ENCODE measurements at regions not wholly inside any gene's neighbourhood (a gene's known extent, or its start where the extent isn't known, plus 50 kb on each side); places are given as distances from the start of the nearest gene placed in this dataset.

- TF ChIP-seq ZNF8 (CRISPR knock-in tag; IDR thresholded peaks at IDR 0.05) (no peak), ESRRG (CRISPR knock-in tag; IDR thresholded peaks at IDR 0.05) (no peak), SNAI2 (CRISPR knock-in tag; IDR thresholded peaks at IDR 0.05) (no peak)
Measured at GRCh38 chr2:185245216-185245615, 493.4 kb upstream of the FSIP2 start (continued).

GRCh38 chr2:185245806-185246205 is 492.8 kb upstream of the FSIP2 start:
- no peak for TF ChIP-seq ISL1 (CRISPR knock-in tag; IDR thresholded peaks at IDR 0.05)
- TF ChIP-seq ARNTL (CRISPR knock-in tag; IDR thresholded peaks at IDR 0.05; ENCODE audit: borderline replicate concordance, low read depth) = no peak
- TF ChIP-seq ESRRG (CRISPR knock-in tag; IDR thresholded peaks at IDR 0.05) = no peak
- no peak for TF ChIP-seq TCF4 (CRISPR knock-in tag; IDR thresholded peaks at IDR 0.05; ENCODE audit: borderline replicate concordance)
- TF ChIP-seq POU6F1 (CRISPR knock-in tag; IDR thresholded peaks at IDR 0.05; ENCODE audit: borderline replicate concordance, low read depth) = no peak
- no peak for TF ChIP-seq PATZ1 (CRISPR knock-in tag; IDR thresholded peaks at IDR 0.05; ENCODE audit: borderline replicate concordance)
- no peak for TF ChIP-seq ZC3H10 (CRISPR knock-in tag; IDR thresholded peaks at IDR 0.05)
- TF ChIP-seq ZFP3 (CRISPR knock-in tag; IDR thresholded peaks at IDR 0.05) = no peak
- no peak for TF ChIP-seq GLIS3 (CRISPR knock-in tag; IDR thresholded peaks at IDR 0.05)
- TF ChIP-seq ZFP30 (CRISPR knock-in tag; IDR thresholded peaks at IDR 0.05) = no peak
- ATAC-seq = no peak

DNA sequence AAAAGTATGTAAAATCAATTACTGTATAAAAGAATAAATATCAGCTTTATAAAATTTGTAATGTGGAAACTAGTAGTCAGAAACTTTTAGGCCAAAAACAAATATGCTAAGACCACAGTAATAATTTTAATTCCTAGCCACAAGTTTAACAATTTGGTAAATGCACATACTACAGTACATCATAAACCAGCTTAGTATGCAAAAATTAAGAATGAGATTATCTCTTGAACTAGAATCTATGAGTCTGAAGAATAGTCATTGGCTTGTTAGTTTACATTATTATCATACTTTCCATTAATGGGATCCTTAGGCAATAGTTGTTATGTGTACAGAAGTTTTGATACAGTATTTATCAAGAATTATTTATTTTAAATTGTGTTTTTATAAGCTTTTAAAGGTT is 491.9 kb upstream of the FSIP2 start:
- no peak for ATAC-seq
- TF ChIP-seq GLIS3 (CRISPR knock-in tag; IDR thresholded peaks at IDR 0.05) (no peak), ZNF8 (CRISPR knock-in tag; IDR thresholded peaks at IDR 0.05) (no peak), PPARA (CRISPR knock-in tag; IDR thresholded peaks at IDR 0.05; ENCODE audit: borderline replicate concordance) (no peak)
- TF ChIP-seq, protein P1, sequence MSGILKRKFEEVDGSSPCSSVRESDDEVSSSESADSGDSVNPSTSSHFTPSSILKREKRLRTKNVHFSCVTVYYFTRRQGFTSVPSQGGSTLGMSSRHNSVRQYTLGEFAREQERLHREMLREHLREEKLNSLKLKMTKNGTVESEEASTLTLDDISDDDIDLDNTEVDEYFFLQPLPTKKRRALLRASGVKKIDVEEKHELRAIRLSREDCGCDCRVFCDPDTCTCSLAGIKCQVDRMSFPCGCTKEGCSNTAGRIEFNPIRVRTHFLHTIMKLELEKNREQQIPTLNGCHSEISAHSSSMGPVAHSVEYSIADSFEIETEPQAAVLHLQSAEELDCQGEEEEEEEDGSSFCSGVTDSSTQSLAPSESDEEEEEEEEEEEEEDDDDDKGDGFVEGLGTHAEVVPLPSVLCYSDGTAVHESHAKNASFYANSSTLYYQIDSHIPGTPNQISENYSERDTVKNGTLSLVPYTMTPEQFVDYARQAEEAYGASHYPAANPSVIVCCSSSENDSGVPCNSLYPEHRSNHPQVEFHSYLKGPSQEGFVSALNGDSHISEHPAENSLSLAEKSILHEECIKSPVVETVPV (CRISPR knock-in tag; IDR thresholded peaks at IDR 0.05) = no peak

GRCh38 chr2:185255566-185255965 is 483.0 kb upstream of the FSIP2 start:
- ATAC-seq = no peak
- TF ChIP-seq ZFP30 (CRISPR knock-in tag; IDR thresholded peaks at IDR 0.05) (no peak), ARNTL (CRISPR knock-in tag; IDR thresholded peaks at IDR 0.05; ENCODE audit: borderline replicate concordance, low read depth) (no peak), SNAI2 (CRISPR knock-in tag; IDR thresholded peaks at IDR 0.05) (no peak), ZNF565 (CRISPR knock-in tag; conservative IDR thresholded peaks at IDR 0.05; ENCODE audit: low read depth) (no peak), ZNF8 (CRISPR knock-in tag; IDR thresholded peaks at IDR 0.05) (no peak), TCF4 (CRISPR knock-in tag; IDR thresholded peaks at IDR 0.05; ENCODE audit: borderline replicate concordance) (no peak), ESRRG (CRISPR knock-in tag; IDR thresholded peaks at IDR 0.05) (no peak), POU6F1 (CRISPR knock-in tag; IDR thresholded peaks at IDR 0.05; ENCODE audit: borderline replicate concordance, low read depth) (no peak), CSDC2 (CRISPR knock-in tag; IDR thresholded peaks at IDR 0.05) (no peak), ZNF70 (CRISPR knock-in tag; IDR thresholded peaks at IDR 0.05) (no peak), ZFP3 (CRISPR knock-in tag; IDR thresholded peaks at IDR 0.05) (no peak)
- TF ChIP-seq, protein P1 (CRISPR knock-in tag; IDR thresholded peaks at IDR 0.05) = no peak
- TF ChIP-seq, protein P2, sequence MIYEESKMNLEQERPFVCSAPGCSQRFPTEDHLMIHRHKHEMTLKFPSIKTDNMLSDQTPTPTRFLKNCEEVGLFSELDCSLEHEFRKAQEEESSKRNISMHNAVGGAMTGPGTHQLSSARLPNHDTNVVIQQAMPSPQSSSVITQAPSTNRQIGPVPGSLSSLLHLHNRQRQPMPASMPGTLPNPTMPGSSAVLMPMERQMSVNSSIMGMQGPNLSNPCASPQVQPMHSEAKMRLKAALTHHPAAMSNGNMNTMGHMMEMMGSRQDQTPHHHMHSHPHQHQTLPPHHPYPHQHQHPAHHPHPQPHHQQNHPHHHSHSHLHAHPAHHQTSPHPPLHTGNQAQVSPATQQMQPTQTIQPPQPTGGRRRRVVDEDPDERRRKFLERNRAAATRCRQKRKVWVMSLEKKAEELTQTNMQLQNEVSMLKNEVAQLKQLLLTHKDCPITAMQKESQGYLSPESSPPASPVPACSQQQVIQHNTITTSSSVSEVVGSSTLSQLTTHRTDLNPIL (CRISPR knock-in tag; IDR thresholded peaks at IDR 0.05; ENCODE audit: low read depth) = no peak

Data from SK-N-SH treated with all-trans-retinoic acid at 6 μM for 48 hours (cell line).